Fibroblast of pulmonary artery (primary cell): ENCODE measurements at regions not wholly inside any gene's neighbourhood (a gene's known extent, or its start where the extent isn't known, plus 50 kb on each side); places are given as distances from the start of the nearest gene placed in this dataset.

Source experiments
- DNase-seq: peaks from one replicate; pipeline ENCODE4 v3.0.0-alpha.2; 2010; ENCODE audit warnings: low read depth
- H3K4me3 ChIP-seq: replicated peaks from 2 replicates; pipeline ENCODE4 v1.5.1; 2011; ENCODE audit warnings: low read depth, mild to moderate bottlenecking, control low read depth, low read length, moderate library complexity
- TF ChIP-seq, protein P1 (sequence below): IDR thresholded peaks from 2 replicates; pipeline ENCODE4 v1.5.1; 2011; ENCODE audit warnings: mild to moderate bottlenecking, control low read depth, low read length, inconsistent platforms; ENCODE audit errors: missing control alignments

- DNase-seq = no peak
- no peak overlapping the region for H3K4me3 ChIP-seq
- TF ChIP-seq, protein P1, sequence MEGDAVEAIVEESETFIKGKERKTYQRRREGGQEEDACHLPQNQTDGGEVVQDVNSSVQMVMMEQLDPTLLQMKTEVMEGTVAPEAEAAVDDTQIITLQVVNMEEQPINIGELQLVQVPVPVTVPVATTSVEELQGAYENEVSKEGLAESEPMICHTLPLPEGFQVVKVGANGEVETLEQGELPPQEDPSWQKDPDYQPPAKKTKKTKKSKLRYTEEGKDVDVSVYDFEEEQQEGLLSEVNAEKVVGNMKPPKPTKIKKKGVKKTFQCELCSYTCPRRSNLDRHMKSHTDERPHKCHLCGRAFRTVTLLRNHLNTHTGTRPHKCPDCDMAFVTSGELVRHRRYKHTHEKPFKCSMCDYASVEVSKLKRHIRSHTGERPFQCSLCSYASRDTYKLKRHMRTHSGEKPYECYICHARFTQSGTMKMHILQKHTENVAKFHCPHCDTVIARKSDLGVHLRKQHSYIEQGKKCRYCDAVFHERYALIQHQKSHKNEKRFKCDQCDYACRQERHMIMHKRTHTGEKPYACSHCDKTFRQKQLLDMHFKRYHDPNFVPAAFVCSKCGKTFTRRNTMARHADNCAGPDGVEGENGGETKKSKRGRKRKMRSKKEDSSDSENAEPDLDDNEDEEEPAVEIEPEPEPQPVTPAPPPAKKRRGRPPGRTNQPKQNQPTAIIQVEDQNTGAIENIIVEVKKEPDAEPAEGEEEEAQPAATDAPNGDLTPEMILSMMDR = no peak
These were observed 301.2 kb downstream of the TGFB2 start for GRCh38 chr1:218646288-218646687.

DNA sequence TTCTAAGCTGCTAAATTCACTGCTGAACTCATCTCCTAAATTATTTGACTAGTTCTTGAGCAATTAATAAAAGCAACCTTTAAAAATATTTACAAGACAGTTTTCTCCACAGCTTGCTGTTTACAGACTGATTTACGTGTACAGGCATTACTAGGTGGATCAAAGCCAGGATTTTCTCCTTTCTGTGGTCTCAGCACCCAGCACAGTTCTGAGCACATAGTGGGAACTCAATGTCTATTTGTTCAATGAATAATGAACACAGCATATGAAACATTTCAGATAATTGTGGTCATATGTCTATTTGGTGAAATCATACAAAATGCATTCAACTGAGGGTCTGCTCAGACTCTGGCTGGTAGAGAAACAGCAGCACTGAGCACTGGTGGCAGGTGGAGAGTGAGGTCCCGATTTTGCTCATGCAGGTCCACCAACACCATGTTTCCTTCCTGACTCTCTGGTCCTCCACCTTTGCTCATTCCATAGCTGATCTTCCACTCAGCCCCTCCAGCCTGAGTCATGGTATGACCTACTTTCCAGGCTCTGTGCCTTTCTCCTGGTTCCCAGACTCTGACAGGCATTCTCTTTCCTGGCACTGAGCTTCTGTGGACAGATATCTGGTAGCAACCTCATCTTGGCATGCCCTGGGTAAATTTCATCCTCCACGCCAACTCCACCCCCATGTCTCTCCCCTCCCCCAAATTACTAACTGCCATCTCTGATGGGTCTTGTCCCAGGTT, 311.3 kb downstream of the TGFB2 start:
- no peak overlapping the region for H3K4me3 ChIP-seq
- no peak for DNase-seq
- TF ChIP-seq, protein P1 = no peak

DNA sequence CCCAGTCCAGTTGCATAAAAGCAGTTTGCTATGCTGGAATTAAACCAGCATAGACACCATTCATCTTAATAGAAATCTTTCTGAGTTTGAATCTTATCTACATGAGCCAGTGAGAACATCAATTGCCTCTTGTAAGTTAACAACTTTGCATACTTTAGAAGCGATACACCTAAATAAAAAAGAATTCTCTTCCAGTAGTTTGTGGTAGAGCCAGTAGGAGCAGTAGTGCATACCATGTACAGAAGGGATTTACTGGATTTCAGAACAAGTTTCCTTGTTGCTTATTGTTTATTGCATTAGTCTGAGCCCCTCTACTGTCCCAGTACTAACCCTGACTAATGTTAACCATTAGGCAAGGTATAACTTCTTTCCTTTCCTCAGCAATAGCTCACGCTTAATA, 313.1 kb downstream of the TGFB2 start:
- no peak overlapping the region for H3K4me3 ChIP-seq
- TF ChIP-seq, protein P1 = no peak
- no peak for DNase-seq

- TF ChIP-seq, protein P1 = no peak
- DNase-seq = peak; percentile 45
- H3K4me3 ChIP-seq = no peak overlapping the region
These were observed 313.8 kb downstream of the TGFB2 start for GRCh38 chr1:218658899-218659298.

- TF ChIP-seq, protein P1 = no peak
- peak; percentile 42 for DNase-seq
- H3K4me3 ChIP-seq = no peak overlapping the region
These were observed 315.0 kb downstream of the TGFB2 start for GRCh38 chr1:218659911-218660677.

DNA sequence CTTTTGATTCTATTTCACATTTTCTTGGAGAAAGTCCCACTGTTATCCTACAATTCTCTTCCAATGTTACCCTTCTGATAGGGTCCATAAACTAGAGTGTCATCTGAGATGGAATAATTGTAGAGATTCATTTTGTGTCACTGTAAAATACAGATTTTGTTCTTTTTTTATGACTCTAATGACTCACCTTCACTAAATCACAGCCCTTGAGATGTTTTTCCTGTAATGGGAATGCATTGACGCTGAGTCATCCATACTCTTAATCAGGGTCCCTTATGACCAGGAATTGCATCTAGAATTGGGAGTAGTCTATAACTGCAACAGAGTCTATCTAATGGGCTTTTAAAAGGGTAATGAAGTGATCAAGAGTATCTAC, 315.5 kb downstream of the TGFB2 start:
- H3K4me3 ChIP-seq = no peak overlapping the region
- peak; percentile 68 for DNase-seq
- TF ChIP-seq, protein P1 = no peak
